ENCODE measurements at regions not wholly inside any gene's neighbourhood (a gene's known extent, or its start where the extent isn't known, plus 50 kb on each side); places are given as distances from the start of the nearest gene placed in this dataset.

- no peak for DNase-seq (ENCODE audit: low read depth in 1 of 2, low spot score in 1 of 2)
Observed at GRCh38 chr14:22497671-22498093, 91.3 kb downstream of the DAD1 start.

DNA sequence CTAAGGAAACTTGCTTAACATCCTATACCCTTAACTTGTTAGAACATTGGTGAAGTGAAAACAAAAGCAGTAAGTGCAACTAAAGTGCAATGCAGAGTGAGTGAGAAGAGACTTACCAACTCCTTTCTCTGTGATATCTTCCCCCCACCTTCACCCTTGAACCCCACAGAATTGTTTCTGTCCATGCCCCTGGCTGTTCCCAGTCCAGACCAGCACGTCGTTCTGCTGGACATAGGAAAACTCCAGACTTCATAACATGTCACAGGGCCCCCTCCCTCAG is 91.9 kb downstream of the DAD1 start:
- H3K36me3 ChIP-seq: no peaks in the 10 kb centered on the region
- H3K27ac ChIP-seq: no peak overlapping the region
- no peaks in the 10 kb centered on the region for H3K4me1 ChIP-seq (ENCODE audit: low read depth)
- no peak overlapping the region for H3K4me3 ChIP-seq
- H3K27me3 ChIP-seq: peaks cover 28% of the 10 kb centered on the region
- no peak for DNase-seq (ENCODE audit: low read depth in 1 of 2, low spot score in 1 of 2)
- TF ChIP-seq, protein P1, sequence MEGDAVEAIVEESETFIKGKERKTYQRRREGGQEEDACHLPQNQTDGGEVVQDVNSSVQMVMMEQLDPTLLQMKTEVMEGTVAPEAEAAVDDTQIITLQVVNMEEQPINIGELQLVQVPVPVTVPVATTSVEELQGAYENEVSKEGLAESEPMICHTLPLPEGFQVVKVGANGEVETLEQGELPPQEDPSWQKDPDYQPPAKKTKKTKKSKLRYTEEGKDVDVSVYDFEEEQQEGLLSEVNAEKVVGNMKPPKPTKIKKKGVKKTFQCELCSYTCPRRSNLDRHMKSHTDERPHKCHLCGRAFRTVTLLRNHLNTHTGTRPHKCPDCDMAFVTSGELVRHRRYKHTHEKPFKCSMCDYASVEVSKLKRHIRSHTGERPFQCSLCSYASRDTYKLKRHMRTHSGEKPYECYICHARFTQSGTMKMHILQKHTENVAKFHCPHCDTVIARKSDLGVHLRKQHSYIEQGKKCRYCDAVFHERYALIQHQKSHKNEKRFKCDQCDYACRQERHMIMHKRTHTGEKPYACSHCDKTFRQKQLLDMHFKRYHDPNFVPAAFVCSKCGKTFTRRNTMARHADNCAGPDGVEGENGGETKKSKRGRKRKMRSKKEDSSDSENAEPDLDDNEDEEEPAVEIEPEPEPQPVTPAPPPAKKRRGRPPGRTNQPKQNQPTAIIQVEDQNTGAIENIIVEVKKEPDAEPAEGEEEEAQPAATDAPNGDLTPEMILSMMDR (IDR thresholded peaks at IDR 0.05; ENCODE audit: low read depth, low read length): no peak
- H3K9me3 ChIP-seq (ENCODE audit: low read depth): no peaks in the 10 kb centered on the region

More at GRCh38 chr14:22497671-22498093, 91.3 kb downstream of the DAD1 start:
- H3K27me3 ChIP-seq: peaks cover 22% of the 10 kb centered on the region
- H3K4me1 ChIP-seq (ENCODE audit: low read depth): no peaks in the 10 kb centered on the region
- TF ChIP-seq, protein P1 (IDR thresholded peaks at IDR 0.05; ENCODE audit: low read depth, low read length): no peak
- no peaks in the 10 kb centered on the region for H3K36me3 ChIP-seq
- no peaks in the 10 kb centered on the region for H3K9me3 ChIP-seq (ENCODE audit: low read depth)
- no peak overlapping the region for H3K27ac ChIP-seq
- no peak overlapping the region for H3K4me3 ChIP-seq

DNA sequence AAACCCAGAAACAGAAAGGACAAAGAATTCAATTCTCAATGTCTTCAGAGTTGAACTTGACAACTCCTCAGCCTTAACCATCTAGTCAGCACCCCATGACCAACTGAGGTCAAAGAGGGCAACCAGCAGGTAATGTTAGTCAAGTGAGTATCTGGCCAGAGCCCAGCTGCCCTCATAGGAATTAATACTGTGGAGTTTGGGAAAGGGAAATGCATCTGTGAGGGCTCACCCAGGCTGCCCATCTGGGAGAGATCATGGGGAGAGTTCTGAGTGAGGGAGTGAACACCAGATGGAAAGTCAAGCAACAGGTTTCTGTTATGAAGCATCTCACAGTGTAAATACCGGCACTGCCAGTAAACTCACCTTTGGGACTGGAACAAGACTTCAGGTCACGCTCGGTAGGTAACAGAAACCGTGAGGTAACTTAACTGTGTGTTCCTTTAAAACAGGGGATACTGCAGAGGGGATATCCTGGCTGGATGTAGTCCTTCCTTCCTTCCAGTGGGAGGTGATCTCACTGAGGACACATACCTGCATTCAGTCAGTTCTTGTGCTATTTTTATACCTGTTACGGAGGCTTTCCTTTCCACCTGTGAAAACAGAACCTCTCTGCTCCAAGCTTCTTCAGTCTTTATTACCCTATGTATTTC is 94.4 kb downstream of the DAD1 start:
- H3K27me3 ChIP-seq: peaks cover 41% of the 10 kb centered on the region
- DNase-seq (ENCODE audit: low read depth in 1 of 2, low spot score in 1 of 2): no peak
- H3K27ac ChIP-seq: no peak overlapping the region
- no peak overlapping the region for H3K4me3 ChIP-seq
- no peaks in the 10 kb centered on the region for H3K36me3 ChIP-seq
- H3K4me1 ChIP-seq (ENCODE audit: low read depth): peaks cover under 1% of the 10 kb centered on the region
- TF ChIP-seq, protein P1 (IDR thresholded peaks at IDR 0.05; ENCODE audit: low read depth, low read length): no peak
- H3K9me3 ChIP-seq (ENCODE audit: low read depth): no peaks in the 10 kb centered on the region

- Histone ChIP-seq H3K4me1 (ENCODE audit: low read depth) (peaks cover 7% of the 10 kb centered on the region), H3K9me3 (ENCODE audit: low read depth) (no peaks in the 10 kb centered on the region), H3K36me3 (no peaks in the 10 kb centered on the region), H3K4me3 (no peak overlapping the region), H3K27me3 (peaks cover 41% of the 10 kb centered on the region), H3K27ac (no peak overlapping the region)
- TF ChIP-seq, protein P1 (IDR thresholded peaks at IDR 0.05; ENCODE audit: low read depth, low read length): no peak
- DNase-seq (ENCODE audit: low read depth in 1 of 2, low spot score in 1 of 2): no peak
Observed at GRCh38 chr14:22493753-22494152, 95.3 kb downstream of the DAD1 start.

GRCh38 chr14:22492622-22493542 is 96.1 kb downstream of the DAD1 start:
- Histone ChIP-seq H3K4me1 (ENCODE audit: low read depth) (peaks cover 16% of the 10 kb centered on the region), H3K9me3 (ENCODE audit: low read depth) (no peaks in the 10 kb centered on the region), H3K27me3 (peaks cover 41% of the 10 kb centered on the region), H3K36me3 (no peaks in the 10 kb centered on the region), H3K27ac (no peak overlapping the region), H3K4me3 (no peak overlapping the region)
- no peak for DNase-seq (ENCODE audit: low read depth in 1 of 2, low spot score in 1 of 2)
- TF ChIP-seq, protein P1 (IDR thresholded peaks at IDR 0.05; ENCODE audit: low read depth, low read length): no peak
